CD8-positive, alpha-beta memory T cell (primary cell): ENCODE measurements at regions not wholly inside any gene's neighbourhood (a gene's known extent, or its start where the extent isn't known, plus 50 kb on each side); places are given as distances from the start of the nearest gene placed in this dataset.
"Not testable (repeated sequence)": the region's sequence is repeated elsewhere in the genome, so short reads cannot be mapped to it uniquely, and the experiment has no call there.

Experiments used
- CTCF ChIA-PET: fragments of 350-600 bp; sonication (Branson Sonifier 250); formaldehyde crosslinking; loops from one replicate; lab custom pipeline; 2021; ENCODE audit warnings: antibody characterized with exemption; lab: Charles Lee
- POLR2A ChIA-PET: fragments of 350-600 bp; sonication (Branson Sonifier 250); formaldehyde crosslinking; loops from one replicate; lab custom pipeline; 2021; ENCODE audit warnings: antibody characterized with exemption; lab: Charles Lee
- DNase-seq, 5 donors: peaks; one replicate each; pipeline versions ENCODE4 v3.0.0 to v3.0.0-alpha.2; 2020 to 2022; ENCODE audit warnings: mixed read lengths in 1 of 5
- H3K27ac ChIP-seq: one replicate; pipeline ENCODE4 v1.7.0; 2013; ENCODE audit warnings: low read depth, mild to moderate bottlenecking, low read length, moderate library complexity
- H3K27me3 ChIP-seq: 2 replicates; pipeline ENCODE4 v1.7.0; 2013; ENCODE audit warnings: low read length, mild to moderate bottlenecking; ENCODE audit not compliant: insufficient read depth, poor library complexity, severe bottlenecking
- H3K36me3 ChIP-seq: 2 replicates; pipeline ENCODE4 v1.7.0; 2013; ENCODE audit warnings: mild to moderate bottlenecking, low read length, moderate library complexity; ENCODE audit not compliant: insufficient read depth
- H3K4me1 ChIP-seq: 2 replicates; pipeline ENCODE4 v1.7.0; 2013; ENCODE audit warnings: mild to moderate bottlenecking, low read length, moderate library complexity; ENCODE audit not compliant: insufficient read depth
- H3K4me3 ChIP-seq: 2 replicates; pipeline ENCODE4 v1.7.0; 2013; ENCODE audit warnings: mild to moderate bottlenecking, low read length
- H3K9me3 ChIP-seq: 2 replicates; pipeline ENCODE4 v1.7.0; 2013; ENCODE audit warnings: mild to moderate bottlenecking, low read length
- H3K27ac Mint-ChIP-seq, 8 donors: one replicate each; pipeline ENCODE4 v1.8.0; 2020 to 2021; ENCODE audit warnings: mixed read lengths in 8 of 8, mild to moderate bottlenecking in 6 of 8, inconsistent platforms in 3 of 8, moderate library complexity in 3 of 8
- H3K27me3 Mint-ChIP-seq, 2 donors: one replicate each; pipeline ENCODE4 v1.8.0; 2020 to 2021; ENCODE audit warnings: mixed read lengths in 2 of 2, mild to moderate bottlenecking in 1 of 2, moderate library complexity in 1 of 2
- H3K36me3 Mint-ChIP-seq, 3 donors: one replicate each; pipeline ENCODE4 v1.8.0; 2020 to 2021; ENCODE audit warnings: mixed read lengths in 3 of 3, inconsistent platforms in 1 of 3, mild to moderate bottlenecking in 1 of 3
- H3K4me1 Mint-ChIP-seq, 3 donors: one replicate each; pipeline ENCODE4 v1.8.0; 2020 to 2021; ENCODE audit warnings: mixed read lengths in 3 of 3, inconsistent platforms in 1 of 3, mild to moderate bottlenecking in 1 of 3
- H3K4me3 Mint-ChIP-seq, 7 donors: one replicate each; pipeline ENCODE4 v1.8.0; 2020 to 2021; ENCODE audit warnings: mixed read lengths in 7 of 7, mild to moderate bottlenecking in 6 of 7, moderate library complexity in 4 of 7, inconsistent platforms in 2 of 7
- H3K9me3 Mint-ChIP-seq, 5 donors: one replicate each; pipeline ENCODE4 v1.8.0; 2020 to 2022; ENCODE audit warnings: mixed read lengths in 5 of 5, mild to moderate bottlenecking in 3 of 5, moderate library complexity in 2 of 5, inconsistent platforms in 1 of 5

DNA sequence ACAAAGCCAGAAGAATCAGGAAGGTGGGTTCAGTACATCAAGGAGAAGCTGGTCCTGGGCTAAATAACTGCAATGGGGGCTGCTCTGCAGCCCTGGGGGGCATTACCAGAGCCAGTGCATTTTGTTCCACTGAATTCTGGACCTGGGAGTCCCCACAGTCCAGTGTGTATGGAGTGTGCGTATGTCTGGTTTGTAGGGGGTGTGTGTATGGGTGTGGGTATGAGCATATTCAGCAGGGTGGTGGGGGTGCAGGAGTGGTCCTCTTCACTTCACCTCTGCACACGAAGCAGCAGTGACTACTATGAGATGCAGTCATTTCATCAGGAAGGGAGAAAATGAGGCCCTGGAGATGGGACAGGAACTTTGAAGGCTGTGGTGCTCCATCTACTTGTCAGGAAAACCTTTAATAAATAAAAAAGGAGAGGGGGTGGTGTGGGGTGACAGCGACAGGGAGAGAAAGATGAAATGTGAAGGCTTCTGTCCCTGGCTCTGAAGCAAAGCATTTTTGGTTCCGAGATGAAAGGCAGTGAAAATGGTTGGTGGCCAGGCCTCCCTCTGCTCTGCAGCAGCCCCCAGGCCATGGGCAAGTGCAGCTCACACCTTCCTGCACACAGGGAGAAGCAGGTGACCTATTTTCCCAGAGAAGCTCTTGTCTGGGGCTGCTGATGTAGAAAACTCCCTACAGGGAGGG is 121.5 kb upstream of the CACHD1 start:
- Histone ChIP-seq H3K36me3 (no peaks in the 10 kb centered on the region), H3K27me3 (no peaks in the 10 kb centered on the region), H3K4me3 (no peak overlapping the region), H3K4me1 (no peaks in the 10 kb centered on the region), H3K27ac (no peak overlapping the region), H3K9me3 (no peaks in the 10 kb centered on the region)
- Mint-ChIP-seq H3K36me3 (no peaks in the 10 kb centered on the region), H3K4me3 (no peak overlapping the region), H3K27me3 (peaks cover 1 to 4% of the 10 kb centered on the region in 2 donors), H3K27ac (no peak overlapping the region), H3K4me1 (no peaks in the 10 kb centered on the region), H3K9me3 (no peaks in the 10 kb centered on the region)
- DNase-seq, result no peak
- ChIA-PET CTCF (no interaction called here), POLR2A (no interaction called here)

DNA sequence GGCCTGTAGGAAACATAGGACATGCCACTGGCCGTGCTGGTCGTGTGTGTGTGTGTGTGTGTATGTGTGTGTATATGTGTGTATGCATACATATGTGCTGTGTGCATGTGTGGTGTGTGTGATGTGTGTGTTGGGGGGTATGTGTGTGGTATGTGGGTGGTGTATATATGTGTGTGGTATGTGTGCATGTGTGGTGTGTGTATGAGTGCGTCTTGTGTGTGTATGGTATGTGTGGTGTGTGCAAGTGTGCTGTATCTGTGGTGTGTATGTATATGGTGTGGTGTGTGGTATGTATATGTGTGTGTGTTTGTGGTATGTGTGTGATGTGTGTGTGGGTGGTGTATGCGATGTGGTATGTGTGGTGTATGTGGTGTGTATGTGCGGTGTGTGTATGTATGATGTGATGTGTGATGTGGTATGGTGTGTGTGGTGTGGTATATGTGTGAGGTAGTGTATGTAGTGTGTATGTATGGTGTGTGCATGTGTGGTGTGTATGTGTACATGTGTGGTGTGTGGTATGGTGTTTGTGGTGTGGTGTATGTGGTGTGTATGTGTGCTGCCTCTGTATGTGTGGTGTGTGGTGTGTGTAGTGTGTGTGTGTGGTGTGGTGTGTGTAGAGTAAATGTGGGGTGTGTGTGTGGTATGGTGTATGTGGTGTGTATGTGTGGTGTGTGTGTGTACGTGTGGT is 120.8 kb upstream of the CACHD1 start:
- no peak for DNase-seq
- Histone ChIP-seq H3K36me3 (no peaks in the 10 kb centered on the region), H3K4me1 (no peaks in the 10 kb centered on the region), H3K4me3 (no peak overlapping the region), H3K27me3 (no peaks in the 10 kb centered on the region), H3K9me3 (no peaks in the 10 kb centered on the region), H3K27ac (no peak overlapping the region)
- H3K4me1 Mint-ChIP-seq, result no peaks in the 10 kb centered on the region
- H3K27ac Mint-ChIP-seq, result no peak overlapping the region
- no peak overlapping the region for H3K4me3 Mint-ChIP-seq
- H3K27me3 Mint-ChIP-seq, result peaks cover 1 to 4% of the 10 kb centered on the region in 2 donors
- ChIA-PET POLR2A (no interaction called here), CTCF (no interaction called here)
- H3K9me3 Mint-ChIP-seq, result no peaks in the 10 kb centered on the region
- H3K36me3 Mint-ChIP-seq, result no peaks in the 10 kb centered on the region

- H3K27ac ChIP-seq, H3K4me3 ChIP-seq, H3K9me3 ChIP-seq, H3K36me3 ChIP-seq, H3K27me3 ChIP-seq, DNase-seq, H3K36me3 Mint-ChIP-seq, POLR2A ChIA-PET, H3K4me1 Mint-ChIP-seq, H3K4me1 ChIP-seq, H3K27ac Mint-ChIP-seq, H3K9me3 Mint-ChIP-seq, H3K4me3 Mint-ChIP-seq: not testable (repeated sequence)
- CTCF ChIA-PET, result interaction anchor here (0.7 kb wide), 1 partner anchor 141 kb away, joined by 3 read pairs; no protein-coding TSS in a partner anchor
- peaks cover 0 to 11% of the 10 kb centered on the region in 2 donors for H3K27me3 Mint-ChIP-seq
Measured at GRCh38 chr1:64355534-64355933, 114.4 kb upstream of the CACHD1 start.

- no peak overlapping the region for H3K27ac ChIP-seq
- DNase-seq, result no peak
- H3K27me3 ChIP-seq, result no peaks in the 10 kb centered on the region
- H3K4me1 ChIP-seq, result no peaks in the 10 kb centered on the region
- Mint-ChIP-seq H3K4me3 (no peak overlapping the region), H3K4me1 (no peaks in the 10 kb centered on the region), H3K36me3 (no peaks in the 10 kb centered on the region), H3K9me3 (peaks cover 0 to 2% (median 0%) of the 10 kb centered on the region in 5 donors), H3K27me3 (peaks cover 0 to 11% of the 10 kb centered on the region in 2 donors), H3K27ac (no peak overlapping the region)
- H3K9me3 ChIP-seq, result no peaks in the 10 kb centered on the region
- ChIA-PET POLR2A (no interaction called here), CTCF (no interaction called here)
- H3K36me3 ChIP-seq, result no peaks in the 10 kb centered on the region
- no peak overlapping the region for H3K4me3 ChIP-seq
Measured at GRCh38 chr1:64356636-64357256, 113.2 kb upstream of the CACHD1 start.

DNA sequence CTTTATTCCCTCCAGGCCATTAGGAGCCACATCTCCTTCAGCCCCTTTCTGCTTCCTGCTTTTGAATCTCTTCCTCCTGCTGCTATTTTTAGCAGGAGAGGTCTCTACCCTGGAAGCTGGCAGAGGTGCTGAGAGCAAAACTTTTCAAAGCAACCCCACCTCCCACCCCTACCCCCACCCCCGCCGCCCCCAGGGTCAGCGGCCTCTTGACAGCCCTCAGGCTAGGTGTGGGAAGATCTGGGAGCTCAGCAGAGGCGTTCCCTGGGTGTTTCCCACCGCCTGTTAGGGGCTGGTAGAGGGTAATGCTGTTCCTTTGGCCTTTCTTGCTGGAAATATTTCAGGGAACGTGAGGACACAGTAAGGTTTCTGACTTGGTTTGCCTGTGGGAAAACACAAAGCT is 112.5 kb upstream of the CACHD1 start:
- Histone ChIP-seq H3K4me1 (no peaks in the 10 kb centered on the region), H3K36me3 (no peaks in the 10 kb centered on the region), H3K27ac (no peak overlapping the region), H3K4me3 (no peak overlapping the region), H3K27me3 (no peaks in the 10 kb centered on the region), H3K9me3 (no peaks in the 10 kb centered on the region)
- Mint-ChIP-seq H3K9me3 (peaks cover 0 to 2% (median 0%) of the 10 kb centered on the region in 5 donors), H3K4me1 (no peaks in the 10 kb centered on the region), H3K27ac (no peak overlapping the region), H3K27me3 (peaks cover 0 to 11% of the 10 kb centered on the region in 2 donors), H3K4me3 (no peak overlapping the region), H3K36me3 (no peaks in the 10 kb centered on the region)
- ChIA-PET POLR2A (no interaction called here), CTCF (no interaction called here)
- DNase-seq, result no peak

DNA sequence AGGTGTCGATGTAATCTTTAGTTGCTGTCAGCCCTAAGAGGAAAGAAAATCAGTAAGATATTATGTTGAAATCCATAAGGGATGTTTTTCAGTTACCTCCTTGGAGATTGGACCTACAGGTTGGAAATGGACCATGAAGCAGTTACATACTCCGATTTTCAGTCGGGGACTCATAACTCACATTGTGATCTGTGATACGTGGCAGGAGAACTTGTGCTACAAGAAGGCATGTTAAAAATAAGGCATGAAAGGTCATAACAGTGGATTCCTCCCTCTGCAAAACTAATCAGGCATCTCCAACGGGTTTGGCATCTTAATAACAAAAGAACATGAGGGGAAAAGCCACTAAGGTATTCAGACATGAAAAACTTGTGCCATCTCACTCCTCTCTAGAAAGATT is 111.2 kb upstream of the CACHD1 start:
- Mint-ChIP-seq H3K27me3 (peaks cover 0 to 11% of the 10 kb centered on the region in 2 donors), H3K27ac (no peak overlapping the region), H3K4me1 (no peaks in the 10 kb centered on the region), H3K4me3 (no peak overlapping the region), H3K9me3 (peaks cover 0 to 2% (median 0%) of the 10 kb centered on the region in 5 donors), H3K36me3 (no peaks in the 10 kb centered on the region)
- DNase-seq, result no peak
- ChIA-PET POLR2A (no interaction called here), CTCF (no interaction called here)
- Histone ChIP-seq H3K4me3 (no peak overlapping the region), H3K36me3 (no peaks in the 10 kb centered on the region), H3K9me3 (no peaks in the 10 kb centered on the region), H3K27ac (no peak overlapping the region), H3K27me3 (no peaks in the 10 kb centered on the region), H3K4me1 (no peaks in the 10 kb centered on the region)

DNA sequence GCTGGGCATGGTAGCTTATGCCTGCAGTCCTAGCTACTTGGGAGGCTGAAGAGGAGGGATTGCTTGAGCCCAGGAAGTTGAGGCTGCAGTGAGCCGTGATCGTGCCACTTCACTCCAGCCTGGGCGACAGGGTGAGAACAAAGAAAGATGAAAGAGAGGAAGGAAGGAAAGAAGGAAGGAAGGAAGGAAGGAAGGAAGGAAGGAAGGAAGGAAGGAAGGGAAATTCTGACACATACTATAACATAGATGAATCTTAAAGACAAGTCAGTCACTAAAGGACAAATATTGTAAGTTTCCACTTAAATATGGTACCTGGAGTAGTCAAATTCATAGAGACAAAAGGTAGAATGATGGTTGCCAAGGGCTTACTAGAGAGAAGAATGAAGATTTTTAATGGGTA is 108.0 kb upstream of the CACHD1 start:
- POLR2A ChIA-PET, result no interaction called here
- no peak overlapping the region for H3K27ac Mint-ChIP-seq
- H3K4me1 Mint-ChIP-seq, result no peaks in the 10 kb centered on the region
- H3K4me3 ChIP-seq, result no peak overlapping the region
- no peaks in the 10 kb centered on the region for H3K9me3 ChIP-seq
- no peaks in the 10 kb centered on the region for H3K4me1 ChIP-seq
- H3K36me3 ChIP-seq, result no peaks in the 10 kb centered on the region
- no peak for DNase-seq
- H3K4me3 Mint-ChIP-seq, result no peak overlapping the region
- peaks cover 3 to 24% of the 10 kb centered on the region in 2 donors for H3K27me3 Mint-ChIP-seq
- CTCF ChIA-PET, result no interaction called here
- H3K27ac ChIP-seq, result no peak overlapping the region
- peaks cover 0 to 2% (median 0%) of the 10 kb centered on the region in 5 donors for H3K9me3 Mint-ChIP-seq
- H3K36me3 Mint-ChIP-seq, result no peaks in the 10 kb centered on the region
- no peaks in the 10 kb centered on the region for H3K27me3 ChIP-seq

DNA sequence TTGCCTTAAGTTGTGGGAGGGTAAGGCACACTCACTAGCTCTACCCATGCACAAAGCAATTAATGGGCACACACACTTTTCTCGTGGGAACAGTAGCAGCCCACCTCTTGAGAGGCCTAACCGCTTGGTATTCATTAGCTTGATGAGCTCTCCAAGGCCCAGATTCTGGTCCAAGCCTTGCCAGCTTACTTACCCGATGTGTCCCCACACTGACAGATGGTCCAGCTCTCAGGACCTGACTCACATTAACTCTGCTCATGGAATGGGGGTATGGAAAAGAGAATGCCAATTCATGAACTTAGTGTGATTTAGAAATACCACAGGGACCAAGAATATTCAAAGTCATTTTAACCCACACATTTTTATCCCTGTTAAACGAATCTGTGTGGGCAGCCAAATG is 106.8 kb upstream of the CACHD1 start:
- no peak for DNase-seq
- Histone ChIP-seq H3K4me3 (no peak overlapping the region), H3K27me3 (no peaks in the 10 kb centered on the region), H3K27ac (no peak overlapping the region), H3K9me3 (no peaks in the 10 kb centered on the region), H3K36me3 (no peaks in the 10 kb centered on the region), H3K4me1 (no peaks in the 10 kb centered on the region)
- ChIA-PET POLR2A (no interaction called here), CTCF (no interaction called here)
- H3K27ac Mint-ChIP-seq, result no peak overlapping the region
- no peaks in the 10 kb centered on the region for H3K36me3 Mint-ChIP-seq
- no peaks in the 10 kb centered on the region for H3K4me1 Mint-ChIP-seq
- no peak overlapping the region for H3K4me3 Mint-ChIP-seq
- no peaks in the 10 kb centered on the region for H3K9me3 Mint-ChIP-seq
- peaks cover 3 to 19% of the 10 kb centered on the region in 2 donors for H3K27me3 Mint-ChIP-seq
